Activated CD4-positive, alpha-beta T cell treated with anti-CD3 and anti-CD28 coated beads, Interleukin-2, amount 50 U/mL, for 16 hours (primary cell): ENCODE measurements at regions not wholly inside any gene's neighbourhood (a gene's known extent, or its start where the extent isn't known, plus 50 kb on each side); places are given as distances from the start of the nearest gene placed in this dataset.
"Not testable (repeated sequence)": the region's sequence is repeated elsewhere in the genome, so short reads cannot be mapped to it uniquely, and the experiment has no call there.

Experiments
- DNase-seq: peaks from one replicate; pipeline ENCODE4 v3.0.0-alpha.2; 2020

- DNase-seq, result no peak
These were observed 516.4 kb downstream of the ZEB2 start for GRCh38 chr2:144003460-144004075.

GRCh38 chr2:143996974-143997373, 522.9 kb downstream of the ZEB2 start:
- DNase-seq, result no peak

- DNase-seq, result no peak
These were observed 525.0 kb downstream of the ZEB2 start for GRCh38 chr2:143994961-143995360.

GRCh38 chr2:143991596-143991995, 528.3 kb downstream of the ZEB2 start:
- DNase-seq, result not testable (repeated sequence)

- no peak for DNase-seq
These were observed 531.8 kb downstream of the ZEB2 start for GRCh38 chr2:143988082-143988481.

- DNase-seq, result no peak
These were observed 538.5 kb downstream of the ZEB2 start for GRCh38 chr2:143981428-143981827.

GRCh38 chr2:143977356-143977755, 542.6 kb downstream of the ZEB2 start:
- DNase-seq, result no peak

- DNase-seq, result no peak
These were observed 544.7 kb downstream of the ZEB2 start for GRCh38 chr2:143975216-143975615.

GRCh38 chr2:143974262-143974661, 545.7 kb downstream of the ZEB2 start:
- no peak for DNase-seq

- no peak for DNase-seq
These were observed 551.1 kb downstream of the ZEB2 start for GRCh38 chr2:143968860-143969259.

GRCh38 chr2:143968360-143968759, 551.6 kb downstream of the ZEB2 start:
- no peak for DNase-seq

GRCh38 chr2:143965493-143966164, 554.3 kb downstream of the ZEB2 start:
- no peak for DNase-seq

- no peak for DNase-seq
These were observed 555.0 kb downstream of the ZEB2 start for GRCh38 chr2:143964891-143965290.

- DNase-seq, result no peak
These were observed 559.7 kb downstream of the ZEB2 start for GRCh38 chr2:143960177-143960576.

- no peak for DNase-seq
These were observed 562.6 kb downstream of the ZEB2 start for GRCh38 chr2:143957321-143957720.

GRCh38 chr2:143955401-143956065, 564.4 kb downstream of the ZEB2 start:
- no peak for DNase-seq

- DNase-seq, result no peak
These were observed 565.1 kb downstream of the ZEB2 start for GRCh38 chr2:143954844-143955243.

- DNase-seq, result no peak
These were observed 565.7 kb downstream of the ZEB2 start for GRCh38 chr2:143954186-143954585.

GRCh38 chr2:143953451-143954030, 566.4 kb downstream of the ZEB2 start:
- no peak for DNase-seq

- DNase-seq, result no peak
These were observed 567.4 kb downstream of the ZEB2 start for GRCh38 chr2:143952536-143952935.

GRCh38 chr2:143950704-143951103, 569.2 kb downstream of the ZEB2 start:
- no peak for DNase-seq

- peak; percentile 62 for DNase-seq
These were observed 570.6 kb downstream of the ZEB2 start for GRCh38 chr2:143949121-143949848.

GRCh38 chr2:143948710-143949109, 571.2 kb downstream of the ZEB2 start:
- DNase-seq, result no peak
